Esophagus (tissue), 2 donors: ENCODE measurements at regions not wholly inside any gene's neighbourhood (a gene's known extent, or its start where the extent isn't known, plus 50 kb on each side); places are given as distances from the start of the nearest gene placed in this dataset.

Experiments used
- H3K27ac ChIP-seq, 2 donors: one replicate each; pipeline ENCODE4 v1.5.1; 2013; ENCODE audit warnings: low read depth in 2 of 2, mild to moderate bottlenecking in 2 of 2, inconsistent platforms in 1 of 2, low read length in 1 of 2, moderate library complexity in 1 of 2
- H3K27me3 ChIP-seq, 2 donors: one replicate each; pipeline ENCODE4 v1.6.1; 2013; ENCODE audit warnings: low read length in 2 of 2, control low read depth in 1 of 2, mild to moderate bottlenecking in 1 of 2; ENCODE audit not compliant: insufficient read depth in 2 of 2, control insufficient read depth in 1 of 2
- H3K36me3 ChIP-seq, 2 donors: one replicate each; pipeline ENCODE4 v1.6.1; 2013; ENCODE audit warnings: low read length in 1 of 2; ENCODE audit not compliant: control insufficient read depth in 2 of 2, insufficient read depth in 2 of 2
- H3K4me1 ChIP-seq, 2 donors: one replicate each; pipeline ENCODE4 v1.6.1; 2013; ENCODE audit warnings: low read length in 1 of 2; ENCODE audit not compliant: control insufficient read depth in 2 of 2, insufficient read depth in 2 of 2
- H3K4me3 ChIP-seq, 2 donors: one replicate each; pipeline ENCODE4 v1.5.1; 2013; ENCODE audit warnings: low read length in 2 of 2, mild to moderate bottlenecking in 2 of 2, low read depth in 1 of 2, moderate library complexity in 1 of 2
- H3K9me3 ChIP-seq, 2 donors: one replicate each; pipeline ENCODE4 v1.6.1; 2013; ENCODE audit warnings: mild to moderate bottlenecking in 2 of 2, low read depth in 1 of 2, low read length in 1 of 2, moderate library complexity in 1 of 2; ENCODE audit not compliant: control insufficient read depth in 2 of 2, insufficient read depth in 1 of 2
- WGBS, 2 donors: extraction: QIAGEN DNeasy Blood & Tissue Kit; methylation state at CpG; one replicate each; pipeline ENCODE4 v1.1.7; 2013; 5-methylcytosine and 5-hydroxymethylcytosine counted together
- donor health status: healthy with polysubstance abuse.
- donor health status: Bipolar disorder and iron deficiency.

- Histone ChIP-seq H3K27me3 (no peaks in the 10 kb centered on the region), H3K4me1 (no peaks in the 10 kb centered on the region), H3K4me3 (no peak overlapping the region), H3K36me3 (no peaks in the 10 kb centered on the region), H3K27ac (no peak overlapping the region), H3K9me3 (no peaks in the 10 kb centered on the region)
- WGBS, 2 donors = 80 to 83% methylated on average over 4 of the region's 4 CpGs
Measured at GRCh38 chr17:72244494-72244893, 123.7 kb downstream of the SOX9 start.

- no peak overlapping the region for H3K4me3 ChIP-seq
- no peaks in the 10 kb centered on the region for H3K4me1 ChIP-seq
- H3K36me3 ChIP-seq = no peaks in the 10 kb centered on the region
- WGBS, 2 donors = 80 to 87% methylated on average over 2 of the region's 2 CpGs
- H3K9me3 ChIP-seq = no peaks in the 10 kb centered on the region
- H3K27ac ChIP-seq = no peak overlapping the region
- no peaks in the 10 kb centered on the region for H3K27me3 ChIP-seq
Measured at GRCh38 chr17:72244956-72245355, 124.1 kb downstream of the SOX9 start.

- 68 to 77% methylated on average over 5 of the region's 5 CpGs for WGBS, 2 donors
- Histone ChIP-seq H3K4me3 (no peak overlapping the region), H3K4me1 (no peaks in the 10 kb centered on the region), H3K36me3 (no peaks in the 10 kb centered on the region), H3K9me3 (no peaks in the 10 kb centered on the region), H3K27me3 (no peaks in the 10 kb centered on the region), H3K27ac (no peak overlapping the region)
Measured at GRCh38 chr17:72249441-72249840, 128.6 kb downstream of the SOX9 start.

DNA sequence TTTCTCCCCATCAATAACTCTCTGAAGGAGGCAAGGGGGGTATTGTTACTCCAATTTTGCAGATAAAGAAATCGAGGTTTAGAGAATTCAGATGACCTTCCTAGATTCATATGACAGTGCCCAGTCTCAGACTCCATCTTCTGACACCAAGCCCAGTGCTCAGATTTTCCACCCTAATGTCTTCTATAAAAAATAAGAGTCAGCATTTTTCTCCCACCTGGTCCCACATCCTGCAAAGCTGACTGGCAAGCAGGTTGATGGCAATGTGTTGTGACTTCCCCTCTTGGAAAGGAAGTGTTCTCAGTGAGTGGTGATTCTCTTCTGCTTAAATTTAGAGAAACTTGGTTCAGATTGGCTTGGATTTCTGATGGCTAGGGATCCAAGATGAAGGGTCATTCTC lies 129.4 kb downstream of the SOX9 start:
- Histone ChIP-seq H3K9me3 (no peaks in the 10 kb centered on the region), H3K36me3 (no peaks in the 10 kb centered on the region), H3K27ac (no peak overlapping the region), H3K4me3 (no peak overlapping the region), H3K4me1 (no peaks in the 10 kb centered on the region), H3K27me3 (no peaks in the 10 kb centered on the region)
- 76 to 85% methylated on average over 1 of the region's 1 CpG for WGBS, 2 donors

- no peak overlapping the region for H3K27ac ChIP-seq
- no peaks in the 10 kb centered on the region for H3K36me3 ChIP-seq
- H3K9me3 ChIP-seq = no peaks in the 10 kb centered on the region
- H3K27me3 ChIP-seq = no peaks in the 10 kb centered on the region
- H3K4me1 ChIP-seq = no peaks in the 10 kb centered on the region
- WGBS, 2 donors = 82 to 90% methylated on average over 3 of the region's 3 CpGs
- H3K4me3 ChIP-seq = no peak overlapping the region
Measured at GRCh38 chr17:72253597-72253996, 132.8 kb downstream of the SOX9 start.

DNA sequence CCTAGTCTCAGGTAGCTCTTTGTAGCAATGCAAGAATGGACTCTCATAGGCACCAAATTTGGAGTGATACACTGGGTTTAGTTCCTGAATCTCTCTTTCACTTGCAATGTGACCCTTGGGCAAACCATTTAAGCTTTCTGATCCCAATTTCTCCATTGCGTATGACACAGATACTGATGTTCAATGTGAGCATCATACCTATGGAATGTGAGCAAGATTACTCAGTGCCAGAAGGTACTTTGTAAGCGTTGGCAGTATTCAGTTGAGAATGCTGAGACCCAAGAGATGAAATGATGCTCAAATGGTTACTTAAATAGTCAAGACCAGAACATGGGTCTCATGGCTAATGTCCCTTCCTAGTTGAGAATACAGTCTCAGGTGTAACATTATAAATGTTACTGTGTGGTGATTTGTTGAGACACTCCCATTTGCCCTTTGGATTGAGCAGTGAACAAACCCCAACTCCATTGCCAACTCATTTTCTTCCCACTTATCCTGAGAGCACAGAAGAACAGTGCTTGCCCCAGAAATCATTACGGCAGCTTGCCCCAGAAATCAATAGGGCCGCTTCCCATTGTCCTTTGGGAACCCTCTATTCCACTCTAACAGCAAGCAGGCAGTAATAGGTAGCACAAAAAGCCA lies 134.1 kb downstream of the SOX9 start:
- 85 to 92% methylated on average over 4 of the region's 4 CpGs for WGBS, 2 donors
- Histone ChIP-seq H3K27ac (no peak overlapping the region), H3K4me1 (no peaks in the 10 kb centered on the region)

DNA sequence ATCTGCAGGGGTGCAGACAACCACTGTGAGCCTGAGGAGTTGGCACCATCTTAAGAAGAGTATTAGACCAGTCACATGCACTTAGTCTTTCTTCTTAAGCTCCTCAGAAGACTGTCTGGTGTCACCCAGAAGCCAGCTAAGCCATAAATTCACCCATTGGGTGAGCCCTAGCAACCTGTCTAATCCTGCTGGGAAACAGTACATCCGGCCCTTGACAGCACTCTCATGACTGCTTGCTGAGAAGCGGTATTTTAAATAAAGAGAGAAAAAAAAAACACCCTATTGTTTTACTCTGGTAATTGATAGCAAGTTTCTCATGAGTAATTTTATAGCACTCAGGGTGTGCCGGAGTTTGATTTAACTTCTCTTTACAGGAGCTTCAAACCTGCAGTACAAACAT lies 134.7 kb downstream of the SOX9 start:
- Histone ChIP-seq H3K27ac (no peak overlapping the region), H3K4me3 (no peak overlapping the region), H3K36me3 (no peaks in the 10 kb centered on the region), H3K9me3 (no peaks in the 10 kb centered on the region), H3K4me1 (no peaks in the 10 kb centered on the region), H3K27me3 (no peaks in the 10 kb centered on the region)
- WGBS, 2 donors = 64 to 78% methylated on average over 3 of the region's 3 CpGs

More for the DNA sequence above, 134.1 kb downstream of the SOX9 start:
- Histone ChIP-seq H3K36me3 (no peaks in the 10 kb centered on the region), H3K4me3 (no peak overlapping the region), H3K9me3 (no peaks in the 10 kb centered on the region), H3K27me3 (no peaks in the 10 kb centered on the region)

DNA sequence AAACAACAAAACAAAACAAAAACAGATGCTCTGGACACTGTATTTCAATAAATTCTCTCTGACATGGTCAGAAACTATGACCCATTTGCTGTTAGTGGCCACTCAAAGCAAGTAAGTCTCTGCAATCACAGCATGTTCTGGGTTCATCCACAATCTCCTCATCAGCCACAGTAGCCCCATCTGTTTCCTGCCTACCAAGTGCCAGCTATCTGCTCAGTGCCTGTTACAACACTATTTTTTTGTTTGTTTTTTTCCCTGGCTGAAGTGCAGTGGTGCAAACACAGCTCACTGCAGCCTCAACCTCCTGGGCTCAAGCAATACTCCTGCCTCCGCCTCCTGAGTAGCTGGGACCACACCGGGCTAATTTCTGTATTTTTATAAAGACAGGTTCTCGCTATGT lies 137.9 kb downstream of the SOX9 start:
- Histone ChIP-seq H3K27ac (no peak overlapping the region), H3K9me3 (no peaks in the 10 kb centered on the region), H3K4me3 (no peak overlapping the region), H3K4me1 (no peaks in the 10 kb centered on the region), H3K27me3 (no peaks in the 10 kb centered on the region), H3K36me3 (no peaks in the 10 kb centered on the region)
- WGBS, 2 donors = 92 to 93% methylated on average over 3 of the region's 3 CpGs

DNA sequence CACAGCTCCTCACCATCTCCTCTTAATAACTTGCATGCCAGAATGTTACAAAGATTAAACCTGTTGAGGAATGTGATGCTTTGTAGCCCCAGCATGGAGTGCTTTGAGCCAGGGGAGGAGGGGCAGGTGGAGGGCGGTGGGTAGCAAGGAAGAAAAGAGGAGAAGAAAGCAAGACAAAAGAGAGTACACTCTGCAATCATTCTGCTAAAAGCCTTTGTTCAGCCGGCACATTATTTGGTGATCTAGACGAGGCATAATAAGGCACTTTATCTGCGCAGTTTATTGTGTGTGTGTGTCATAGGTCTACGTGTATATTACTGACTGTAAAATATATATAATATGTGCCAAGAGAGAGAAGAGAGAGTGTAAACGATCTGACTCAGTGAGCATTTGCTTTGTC lies 139.1 kb downstream of the SOX9 start:
- Histone ChIP-seq H3K9me3 (no peaks in the 10 kb centered on the region), H3K4me3 (no peak overlapping the region), H3K4me1 (no peaks in the 10 kb centered on the region), H3K36me3 (no peaks in the 10 kb centered on the region), H3K27ac (no peak overlapping the region), H3K27me3 (no peaks in the 10 kb centered on the region)
- WGBS, 2 donors = 61 to 79% methylated on average over 6 of the region's 6 CpGs

- Histone ChIP-seq H3K27ac (no peak overlapping the region), H3K36me3 (no peaks in the 10 kb centered on the region)
Measured at GRCh38 chr17:72262766-72263165, 141.9 kb downstream of the SOX9 start.

More at GRCh38 chr17:72262766-72263165, 141.9 kb downstream of the SOX9 start:
- Histone ChIP-seq H3K4me3 (no peak overlapping the region), H3K9me3 (no peaks in the 10 kb centered on the region), H3K27me3 (no peaks in the 10 kb centered on the region), H3K4me1 (no peaks in the 10 kb centered on the region)
